ENCODE measurements at regions not wholly inside any gene's neighbourhood (a gene's known extent, or its start where the extent isn't known, plus 50 kb on each side); places are given as distances from the start of the nearest gene placed in this dataset.

DNA sequence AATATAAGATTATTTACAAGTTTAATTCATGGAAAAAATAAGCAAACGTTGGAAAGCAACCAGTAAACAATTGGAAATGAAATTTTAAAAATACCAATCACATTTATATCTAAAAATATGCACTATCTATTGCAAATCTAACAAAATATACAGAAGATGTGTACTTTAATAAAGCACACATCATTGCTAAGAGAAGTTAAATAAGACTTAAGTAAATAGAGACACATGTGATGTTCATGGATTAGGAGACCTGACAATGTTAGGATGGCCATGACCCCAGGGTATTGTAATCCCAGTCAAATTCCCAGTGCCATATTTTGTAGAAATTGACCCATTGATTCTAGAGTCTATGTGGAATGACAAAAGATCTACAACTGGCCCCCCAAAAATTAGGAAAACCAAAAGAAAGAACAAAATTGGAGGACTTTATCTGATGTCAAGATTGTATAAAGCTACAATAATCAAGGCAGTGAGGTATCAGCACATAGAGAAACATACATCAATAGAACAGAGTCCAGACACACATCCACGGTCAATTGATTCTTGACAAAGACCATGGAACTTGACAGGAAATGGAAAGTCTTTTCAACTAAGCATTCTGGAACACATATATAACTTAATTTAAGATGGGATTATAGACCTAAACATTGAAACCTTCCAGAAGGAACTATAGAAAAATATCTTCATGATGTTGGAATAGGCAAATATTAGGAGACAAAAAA lies 90.8 kb upstream of the USP29 start:
- no peak overlapping the region for H3K9ac ChIP-seq (ENCODE audit: insufficient read depth in 1 of 2, low read depth in 2 of 2, low read length in 2 of 2)
- BruUV-seq (replicated peaks), result no TSS peak
- no peak overlapping the region for H3K4me2 ChIP-seq (ENCODE audit: insufficient read depth, low read length)
- no peaks in the 10 kb centered on the region for H3K4me1 ChIP-seq (replicated peaks in 1 of 2; ENCODE audit: control insufficient read depth in 2 of 2, insufficient read depth in 2 of 2, low read length in 2 of 2)
- no peaks in the 10 kb centered on the region for H3K79me2 ChIP-seq (ENCODE audit: control insufficient read depth, insufficient read depth, low read length)
- in situ Hi-C loops (cut with MboI) (no loop called here), intact Hi-C loops (cut with micrococcal nuclease) (no loop called here)
- ChIA-PET POLR2A (no interaction called here), CTCF (ENCODE audit: low intra/inter-chr PET ratio) (no interaction called here)
- no peaks in the 10 kb centered on the region for H3K9me1 ChIP-seq (ENCODE audit: control insufficient read depth, insufficient read depth, low read length)
- no peak for DNase-seq (ENCODE audit: extremely low read depth in 1 of 4, low spot score in 3 of 4)
- no peaks in the 10 kb centered on the region for H3K27me3 ChIP-seq (ENCODE audit: control insufficient read depth in 2 of 2, insufficient read depth in 2 of 2, low read length in 2 of 2)
- no peaks in the 10 kb centered on the region for H3K36me3 ChIP-seq (ENCODE audit: control insufficient read depth, insufficient read depth, low read length)
- no peaks in the 10 kb centered on the region for H4K20me1 ChIP-seq (replicated peaks; ENCODE audit: control insufficient read depth, insufficient read depth, low read length)
- WGBS (ENCODE audit: insufficient coverage, low coverage, missing lambda C conversion rate), result 0% methylated on average over 2 of the region's 2 CpGs
- no peak overlapping the region for H2AFZ ChIP-seq (ENCODE audit: low read depth, low read length)
- H3K27ac ChIP-seq (ENCODE audit: extremely low read depth, low read depth, low read length), result no peak overlapping the region
- H3K4me3 ChIP-seq, result no peak overlapping the region
- ATAC-seq, result no peak
- 0 out of 2 replicates have a peak, but pooled peaks cover 2% of the 10 kb centered on the region for H3K9me3 ChIP-seq (replicated peaks; ENCODE audit: control insufficient read depth, insufficient read depth, low read depth, low read length)
- FAIRE-seq, result no peak
- TF ChIP-seq POLR2A (conservative IDR thresholded peaks at IDR 0.05) (no peak), MTA1 (IDR thresholded peaks at IDR 0.05; ENCODE audit: borderline replicate concordance) (no peak), HNRNPLL (IDR thresholded peaks at IDR 0.05; ENCODE audit: low read depth, low read length, poor library complexity, severe bottlenecking) (no peak), SIX5 (IDR thresholded peaks at IDR 0.05; ENCODE audit: borderline replicate concordance in 1 of 2, insufficient read depth in 1 of 2, low read depth in 1 of 2, low read length in 2 of 2) (no peak), NR2C1 (IDR thresholded peaks at IDR 0.05) (no peak), NR2C1 (tag; IDR thresholded peaks at IDR 0.05) (no peak), GTF2F1 (IDR thresholded peaks at IDR 0.05; ENCODE audit: low read depth, low read length) (no peak), ERF (CRISPR knock-in tag; IDR thresholded peaks at IDR 0.05) (no peak), ETS2 (tag; IDR thresholded peaks at IDR 0.05; ENCODE audit: borderline replicate concordance, poor library complexity, severe bottlenecking) (no peak)
- TF ChIP-seq, protein P1, sequence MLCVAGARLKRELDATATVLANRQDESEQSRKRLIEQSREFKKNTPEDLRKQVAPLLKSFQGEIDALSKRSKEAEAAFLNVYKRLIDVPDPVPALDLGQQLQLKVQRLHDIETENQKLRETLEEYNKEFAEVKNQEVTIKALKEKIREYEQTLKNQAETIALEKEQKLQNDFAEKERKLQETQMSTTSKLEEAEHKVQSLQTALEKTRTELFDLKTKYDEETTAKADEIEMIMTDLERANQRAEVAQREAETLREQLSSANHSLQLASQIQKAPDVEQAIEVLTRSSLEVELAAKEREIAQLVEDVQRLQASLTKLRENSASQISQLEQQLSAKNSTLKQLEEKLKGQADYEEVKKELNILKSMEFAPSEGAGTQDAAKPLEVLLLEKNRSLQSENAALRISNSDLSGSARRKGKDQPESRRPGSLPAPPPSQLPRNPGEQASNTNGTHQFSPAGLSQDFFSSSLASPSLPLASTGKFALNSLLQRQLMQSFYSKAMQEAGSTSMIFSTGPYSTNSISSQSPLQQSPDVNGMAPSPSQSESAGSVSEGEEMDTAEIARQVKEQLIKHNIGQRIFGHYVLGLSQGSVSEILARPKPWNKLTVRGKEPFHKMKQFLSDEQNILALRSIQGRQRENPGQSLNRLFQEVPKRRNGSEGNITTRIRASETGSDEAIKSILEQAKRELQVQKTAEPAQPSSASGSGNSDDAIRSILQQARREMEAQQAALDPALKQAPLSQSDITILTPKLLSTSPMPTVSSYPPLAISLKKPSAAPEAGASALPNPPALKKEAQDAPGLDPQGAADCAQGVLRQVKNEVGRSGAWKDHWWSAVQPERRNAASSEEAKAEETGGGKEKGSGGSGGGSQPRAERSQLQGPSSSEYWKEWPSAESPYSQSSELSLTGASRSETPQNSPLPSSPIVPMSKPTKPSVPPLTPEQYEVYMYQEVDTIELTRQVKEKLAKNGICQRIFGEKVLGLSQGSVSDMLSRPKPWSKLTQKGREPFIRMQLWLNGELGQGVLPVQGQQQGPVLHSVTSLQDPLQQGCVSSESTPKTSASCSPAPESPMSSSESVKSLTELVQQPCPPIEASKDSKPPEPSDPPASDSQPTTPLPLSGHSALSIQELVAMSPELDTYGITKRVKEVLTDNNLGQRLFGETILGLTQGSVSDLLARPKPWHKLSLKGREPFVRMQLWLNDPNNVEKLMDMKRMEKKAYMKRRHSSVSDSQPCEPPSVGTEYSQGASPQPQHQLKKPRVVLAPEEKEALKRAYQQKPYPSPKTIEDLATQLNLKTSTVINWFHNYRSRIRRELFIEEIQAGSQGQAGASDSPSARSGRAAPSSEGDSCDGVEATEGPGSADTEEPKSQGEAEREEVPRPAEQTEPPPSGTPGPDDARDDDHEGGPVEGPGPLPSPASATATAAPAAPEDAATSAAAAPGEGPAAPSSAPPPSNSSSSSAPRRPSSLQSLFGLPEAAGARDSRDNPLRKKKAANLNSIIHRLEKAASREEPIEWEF (CRISPR knock-in tag; IDR thresholded peaks at IDR 0.05), result no peak
- TF ChIP-seq, protein P2, sequence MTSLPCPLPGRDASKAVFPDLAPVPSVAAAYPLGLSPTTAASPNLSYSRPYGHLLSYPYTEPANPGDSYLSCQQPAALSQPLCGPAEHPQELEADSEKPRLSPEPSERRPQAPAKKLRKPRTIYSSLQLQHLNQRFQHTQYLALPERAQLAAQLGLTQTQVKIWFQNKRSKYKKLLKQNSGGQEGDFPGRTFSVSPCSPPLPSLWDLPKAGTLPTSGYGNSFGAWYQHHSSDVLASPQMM (CRISPR knock-in tag; IDR thresholded peaks at IDR 0.05), result no peak
- TF ChIP-seq, protein P3, sequence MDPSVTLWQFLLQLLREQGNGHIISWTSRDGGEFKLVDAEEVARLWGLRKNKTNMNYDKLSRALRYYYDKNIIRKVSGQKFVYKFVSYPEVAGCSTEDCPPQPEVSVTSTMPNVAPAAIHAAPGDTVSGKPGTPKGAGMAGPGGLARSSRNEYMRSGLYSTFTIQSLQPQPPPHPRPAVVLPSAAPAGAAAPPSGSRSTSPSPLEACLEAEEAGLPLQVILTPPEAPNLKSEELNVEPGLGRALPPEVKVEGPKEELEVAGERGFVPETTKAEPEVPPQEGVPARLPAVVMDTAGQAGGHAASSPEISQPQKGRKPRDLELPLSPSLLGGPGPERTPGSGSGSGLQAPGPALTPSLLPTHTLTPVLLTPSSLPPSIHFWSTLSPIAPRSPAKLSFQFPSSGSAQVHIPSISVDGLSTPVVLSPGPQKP (CRISPR knock-in tag; IDR thresholded peaks at IDR 0.05), result no peak
- TF ChIP-seq, protein P4, sequence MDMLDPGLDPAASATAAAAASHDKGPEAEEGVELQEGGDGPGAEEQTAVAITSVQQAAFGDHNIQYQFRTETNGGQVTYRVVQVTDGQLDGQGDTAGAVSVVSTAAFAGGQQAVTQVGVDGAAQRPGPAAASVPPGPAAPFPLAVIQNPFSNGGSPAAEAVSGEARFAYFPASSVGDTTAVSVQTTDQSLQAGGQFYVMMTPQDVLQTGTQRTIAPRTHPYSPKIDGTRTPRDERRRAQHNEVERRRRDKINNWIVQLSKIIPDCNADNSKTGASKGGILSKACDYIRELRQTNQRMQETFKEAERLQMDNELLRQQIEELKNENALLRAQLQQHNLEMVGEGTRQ (CRISPR knock-in tag; IDR thresholded peaks at IDR 0.05), result no peak
- TF ChIP-seq, protein P5, sequence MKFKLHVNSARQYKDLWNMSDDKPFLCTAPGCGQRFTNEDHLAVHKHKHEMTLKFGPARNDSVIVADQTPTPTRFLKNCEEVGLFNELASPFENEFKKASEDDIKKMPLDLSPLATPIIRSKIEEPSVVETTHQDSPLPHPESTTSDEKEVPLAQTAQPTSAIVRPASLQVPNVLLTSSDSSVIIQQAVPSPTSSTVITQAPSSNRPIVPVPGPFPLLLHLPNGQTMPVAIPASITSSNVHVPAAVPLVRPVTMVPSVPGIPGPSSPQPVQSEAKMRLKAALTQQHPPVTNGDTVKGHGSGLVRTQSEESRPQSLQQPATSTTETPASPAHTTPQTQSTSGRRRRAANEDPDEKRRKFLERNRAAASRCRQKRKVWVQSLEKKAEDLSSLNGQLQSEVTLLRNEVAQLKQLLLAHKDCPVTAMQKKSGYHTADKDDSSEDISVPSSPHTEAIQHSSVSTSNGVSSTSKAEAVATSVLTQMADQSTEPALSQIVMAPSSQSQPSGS (CRISPR knock-in tag; IDR thresholded peaks at IDR 0.05), result no peak

All from K562 (cell line).